Upper lobe of left lung (tissue), 4 donors: ENCODE measurements at regions not wholly inside any gene's neighbourhood (a gene's known extent, or its start where the extent isn't known, plus 50 kb on each side); places are given as distances from the start of the nearest gene placed in this dataset.

Experiments used
- POLR2AphosphoS5 ChIP-seq, 2 donors: sonication (generic); formaldehyde crosslinking; IDR thresholded peaks; one replicate each; pipeline ENCODE4 v1.5.1; 2017; ENCODE audit warnings: antibody characterized with exemption in 2 of 2
- TF ChIP-seq, protein P1 (sequence below), 6 experiments: fragments of 450-650 bp in 4 of 6; fragments of 200-600 bp in 2 of 6; sonication (generic) in 2 of 6; IDR thresholded peaks; one replicate each; pipeline ENCODE4 v1.5.1; 2016 to 2019; ENCODE audit warnings: antibody characterized with exemption in 6 of 6

DNA sequence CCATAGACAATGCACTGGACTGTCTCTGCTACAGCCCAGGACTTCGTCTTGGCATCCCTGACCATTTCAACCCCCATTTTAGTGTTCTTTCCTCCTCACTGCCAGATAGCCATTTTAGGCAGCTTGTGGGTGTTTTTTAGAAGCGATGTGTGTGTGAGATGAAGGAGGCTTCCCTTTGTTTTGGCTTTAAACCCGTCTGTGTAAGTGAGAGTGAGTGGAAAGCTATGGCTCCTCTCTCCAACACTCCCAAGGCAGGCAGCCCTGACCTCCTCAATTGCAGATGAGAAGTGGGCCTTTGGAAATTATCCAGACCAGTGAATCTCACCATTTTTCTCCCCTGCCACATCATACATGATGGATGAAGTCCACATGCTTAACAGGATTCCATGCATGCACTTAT lies 70.3 kb upstream of the PGBD5 start:
- no peak for TF ChIP-seq POLR2AphosphoS5 (IDR thresholded peaks at IDR 0.05)
- TF ChIP-seq, protein P1, sequence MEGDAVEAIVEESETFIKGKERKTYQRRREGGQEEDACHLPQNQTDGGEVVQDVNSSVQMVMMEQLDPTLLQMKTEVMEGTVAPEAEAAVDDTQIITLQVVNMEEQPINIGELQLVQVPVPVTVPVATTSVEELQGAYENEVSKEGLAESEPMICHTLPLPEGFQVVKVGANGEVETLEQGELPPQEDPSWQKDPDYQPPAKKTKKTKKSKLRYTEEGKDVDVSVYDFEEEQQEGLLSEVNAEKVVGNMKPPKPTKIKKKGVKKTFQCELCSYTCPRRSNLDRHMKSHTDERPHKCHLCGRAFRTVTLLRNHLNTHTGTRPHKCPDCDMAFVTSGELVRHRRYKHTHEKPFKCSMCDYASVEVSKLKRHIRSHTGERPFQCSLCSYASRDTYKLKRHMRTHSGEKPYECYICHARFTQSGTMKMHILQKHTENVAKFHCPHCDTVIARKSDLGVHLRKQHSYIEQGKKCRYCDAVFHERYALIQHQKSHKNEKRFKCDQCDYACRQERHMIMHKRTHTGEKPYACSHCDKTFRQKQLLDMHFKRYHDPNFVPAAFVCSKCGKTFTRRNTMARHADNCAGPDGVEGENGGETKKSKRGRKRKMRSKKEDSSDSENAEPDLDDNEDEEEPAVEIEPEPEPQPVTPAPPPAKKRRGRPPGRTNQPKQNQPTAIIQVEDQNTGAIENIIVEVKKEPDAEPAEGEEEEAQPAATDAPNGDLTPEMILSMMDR (IDR thresholded peaks at IDR 0.05) = no peak
